IMR-90 (cell line): ENCODE measurements at regions not wholly inside any gene's neighbourhood (a gene's known extent, or its start where the extent isn't known, plus 50 kb on each side); places are given as distances from the start of the nearest gene placed in this dataset.

Experiments used
- ATAC-seq: fragments of 200-7000 bp; cut with Tn5 transposase; 2 replicates; pipeline ENCODE4 v1.9.1; 2020; ENCODE audit warnings: low read depth, mild to moderate bottlenecking, moderate library complexity
- BruUV-seq: library from RNA; stranded (reverse); fragments of 400-500 nt; replicated peaks from 2 replicates; lab custom pipeline; 2021; lab: Mats Ljungman, UMichigan
- CTCF ChIA-PET: fragments of 300-600 bp; formaldehyde crosslinking; extraction: SDS; loops from one replicate; lab custom pipeline; 2021; ENCODE audit warnings: antibody characterized with exemption; lab: Yijun Ruan, JAX
- POLR2A ChIA-PET: fragments of 300-600 bp; sonication (Branson Sonifier 250); formaldehyde crosslinking; loops from one replicate; lab custom pipeline; 2022; ENCODE audit warnings: antibody characterized with exemption; ENCODE audit not compliant: unreplicated experiment; lab: Charles Lee
- DNase-seq: peaks from one replicate; pipeline ENCODE4 v3.0.0; 2013
- H2AFZ ChIP-seq: replicated peaks from 2 replicates; pipeline ENCODE3; 2013; ENCODE audit warnings: low read length, mild to moderate bottlenecking; ENCODE audit not compliant: poor library complexity
- H2AK5ac ChIP-seq: 2 replicates; pipeline ENCODE4 v1.6.1; 2013; ENCODE audit warnings: low read depth, low read length, inconsistent platforms
- H2AK9ac ChIP-seq: replicated peaks from 2 replicates; pipeline ENCODE3; 2013; ENCODE audit warnings: mild to moderate bottlenecking, low read depth, low read length, moderate library complexity; ENCODE audit not compliant: poor library complexity
- H2BK120ac ChIP-seq: 2 replicates; pipeline ENCODE4 v1.6.1; 2013; ENCODE audit warnings: low read depth, low read length, inconsistent platforms
- H2BK15ac ChIP-seq: 3 replicates; pipeline ENCODE4 v1.6.1; 2013; ENCODE audit warnings: low read depth, low read length, inconsistent platforms
- H2BK20ac ChIP-seq: 2 replicates; pipeline ENCODE4 v1.6.1; 2013; ENCODE audit warnings: low read depth, mild to moderate bottlenecking, inconsistent platforms, low read length, moderate library complexity
- H2BK5ac ChIP-seq: 2 replicates; pipeline ENCODE4 v1.6.1; 2013; ENCODE audit warnings: mild to moderate bottlenecking, low read depth, low read length, inconsistent platforms; ENCODE audit not compliant: poor library complexity, severe bottlenecking
- H3K14ac ChIP-seq: replicated peaks from 2 replicates; pipeline ENCODE4 v1.6.1; 2013; ENCODE audit warnings: low read depth, low read length, inconsistent platforms
- H3K18ac ChIP-seq: 2 replicates; pipeline ENCODE4 v1.6.1; 2013; ENCODE audit warnings: low read depth, low read length, control low read depth
- H3K23ac ChIP-seq: 2 replicates; pipeline ENCODE4 v1.6.1; 2013; ENCODE audit warnings: low read depth, low read length, inconsistent platforms
- H3K27ac ChIP-seq: 2 replicates; pipeline ENCODE4 v1.5.1; 2013; ENCODE audit warnings: mild to moderate bottlenecking, control low read depth, low read length; ENCODE audit not compliant: insufficient read depth
- H3K27me3 ChIP-seq: 2 replicates; pipeline ENCODE4 v1.6.1; 2013; ENCODE audit warnings: low read length; ENCODE audit not compliant: control insufficient read depth, insufficient read depth
- H3K36me3 ChIP-seq: 2 replicates; pipeline ENCODE4 v1.6.1; 2013; ENCODE audit warnings: low read length, mixed read lengths; ENCODE audit not compliant: control insufficient read depth, insufficient read depth
- H3K4ac ChIP-seq: 2 replicates; pipeline ENCODE4 v1.6.1; 2013; ENCODE audit warnings: low read depth, low read length, inconsistent platforms
- H3K4me1 ChIP-seq: 2 replicates; pipeline ENCODE4 v1.6.1; 2013; ENCODE audit warnings: low read length, mixed read lengths; ENCODE audit not compliant: control insufficient read depth, insufficient read depth
- H3K4me2 ChIP-seq: 2 replicates; pipeline ENCODE4 v1.6.1; 2013; ENCODE audit warnings: low read depth, mild to moderate bottlenecking, control low read depth, low read length, moderate library complexity
- H3K4me3 ChIP-seq: 2 replicates; pipeline ENCODE4 v1.5.1; 2013; ENCODE audit warnings: low read depth, mild to moderate bottlenecking, control low read depth, low read length, moderate library complexity; ENCODE audit not compliant: insufficient read depth
- H3K56ac ChIP-seq: 2 replicates; pipeline ENCODE4 v1.6.1; 2013; ENCODE audit warnings: low read length, inconsistent platforms; ENCODE audit not compliant: insufficient read depth; ENCODE audit errors: extremely low read depth
- H3K79me1 ChIP-seq, 2 experiments: 2 replicates each; pipeline ENCODE4 v1.6.1; 2013; ENCODE audit warnings: low read length in 2 of 2, inconsistent platforms in 1 of 2, low read depth in 1 of 2
- H3K9ac ChIP-seq: 2 replicates; pipeline ENCODE4 v1.6.1; 2013; ENCODE audit warnings: low read depth, low read length, control low read depth
- H3K9me1 ChIP-seq: 2 replicates; pipeline ENCODE4 v1.6.1; 2013; ENCODE audit warnings: low read length, inconsistent platforms; ENCODE audit not compliant: insufficient read depth
- H3K9me3 ChIP-seq: 2 replicates; pipeline ENCODE4 v1.6.1; 2013; ENCODE audit warnings: low read length; ENCODE audit not compliant: control insufficient read depth, insufficient read depth
- H4K20me1 ChIP-seq: 2 replicates; pipeline ENCODE4 v1.6.1; 2013; ENCODE audit warnings: low read length, inconsistent platforms; ENCODE audit not compliant: insufficient read depth
- H4K5ac ChIP-seq: 2 replicates; pipeline ENCODE4 v1.6.1; 2013; ENCODE audit warnings: mild to moderate bottlenecking, low read depth, low read length, control low read depth
- H4K8ac ChIP-seq, 2 experiments: 2 replicates each; pipeline ENCODE4 v1.6.1; 2013; ENCODE audit warnings: low read depth in 2 of 2, low read length in 2 of 2, control low read depth in 1 of 2, inconsistent platforms in 1 of 2
- H4K91ac ChIP-seq: 2 replicates; pipeline ENCODE4 v1.6.1; 2013; ENCODE audit warnings: low read depth, low read length, inconsistent platforms; ENCODE audit not compliant: insufficient read depth
- BHLHE40 ChIP-seq: fragments of 150-350 bp; IDR thresholded peaks from 2 replicates; pipeline ENCODE4 v1.6.1; 2016; ENCODE audit warnings: mild to moderate bottlenecking, low read depth, low read length
- CEBPB ChIP-seq: IDR thresholded peaks from 2 replicates; pipeline ENCODE4 v1.6.1; 2012; ENCODE audit warnings: low read depth, low read length, improper control_type of control experiment
- CTCF ChIP-seq: conservative IDR thresholded peaks from 2 replicates; pipeline ENCODE4 v1.5.1; 2012; ENCODE audit warnings: mild to moderate bottlenecking, low read depth, low read length, improper control_type of control experiment
- ELK1 ChIP-seq: fragments of 150-350 bp; IDR thresholded peaks from 2 replicates; pipeline ENCODE4 v1.6.1; 2016; ENCODE audit warnings: low read depth, mild to moderate bottlenecking, low read length, moderate library complexity, borderline replicate concordance
- FOS ChIP-seq: fragments of 150-350 bp; IDR thresholded peaks from 2 replicates; pipeline ENCODE4 v1.6.1; 2016; ENCODE audit warnings: low read depth, low read length
- MAFK ChIP-seq: IDR thresholded peaks from 2 replicates; pipeline ENCODE4 v1.6.1; 2012; ENCODE audit warnings: low read depth, low read length, improper control_type of control experiment
- MAZ ChIP-seq: IDR thresholded peaks from 2 replicates; pipeline ENCODE4 v1.6.1; 2012; ENCODE audit warnings: low read depth, mild to moderate bottlenecking, low read length, improper control_type of control experiment, moderate library complexity, borderline replicate concordance
- NFE2L2 ChIP-seq: fragments of 150-350 bp; IDR thresholded peaks from 2 replicates; pipeline ENCODE4 v1.6.1; 2016; ENCODE audit warnings: low read depth, mild to moderate bottlenecking, low read length
- POLR2A ChIP-seq: IDR thresholded peaks from 2 replicates; pipeline ENCODE4 v1.6.1; 2012; ENCODE audit warnings: mild to moderate bottlenecking, low read depth, low read length
- RAD21 ChIP-seq: IDR thresholded peaks from 2 replicates; pipeline ENCODE4 v1.6.1; 2012; ENCODE audit warnings: low read length, improper control_type of control experiment
- RCOR1 ChIP-seq: IDR thresholded peaks from 2 replicates; pipeline ENCODE4 v1.6.1; 2012; ENCODE audit warnings: mild to moderate bottlenecking, low read length, improper control_type of control experiment; ENCODE audit not compliant: insufficient replicate concordance
- RFX5 ChIP-seq: IDR thresholded peaks from 2 replicates; pipeline ENCODE4 v1.8.0; 2012; ENCODE audit warnings: low read depth, mild to moderate bottlenecking, low read length, moderate library complexity
- SMC3 ChIP-seq: fragments of 150-350 bp; IDR thresholded peaks from 2 replicates; pipeline ENCODE4 v1.6.1; 2016; ENCODE audit warnings: low read depth, mild to moderate bottlenecking, antibody characterized with exemption, low read length, moderate library complexity
- USF2 ChIP-seq: fragments of 150-350 bp; IDR thresholded peaks from 2 replicates; pipeline ENCODE4 v1.6.1; 2017; ENCODE audit warnings: mild to moderate bottlenecking, antibody characterized with exemption, low read length, low read depth
- WGBS, 2 experiments: methylation state at CpG; one replicate each; pipeline versions ENCODE4 v1.1.5 to v1.1.7; 2013; ENCODE audit warnings: missing lambda C conversion rate in 2 of 2; ENCODE audit not compliant: insufficient read length in 1 of 2; ENCODE audit errors: extremely low coverage in 2 of 2; 5-methylcytosine and 5-hydroxymethylcytosine counted together
- dilution Hi-C: fragments of 300-500 bp; cut with HindIII; formaldehyde crosslinking; loops from one replicate; pipeline ENCODE4 v1.14.3; 2018; ENCODE audit warnings: low sequenced_read_pairs; ENCODE audit not compliant: unreplicated experiment
- in situ Hi-C: fragments of 300-500 bp; cut with MboI; formaldehyde crosslinking; loops from 3 replicates; pipeline ENCODE4 v1.14.3; 2019; ENCODE audit warnings: low sequenced_read_pairs, inconsistent platforms, mixed read lengths
- intact Hi-C: fragments of 100-400 bp; cut with micrococcal nuclease; formaldehyde crosslinking; loops from 2 replicates; pipeline ENCODE4 v1.10.0; 2022

- H3K36me3 ChIP-seq: no peaks in the 10 kb centered on the region
- no peaks in the 10 kb centered on the region for H3K79me1 ChIP-seq
- no peak overlapping the region for H4K8ac ChIP-seq
- dilution Hi-C loops (no loop called here), in situ Hi-C loops (no loop called here), intact Hi-C loops (no loop called here)
- H3K18ac ChIP-seq: no peak overlapping the region
- H4K5ac ChIP-seq: no peak overlapping the region
- CTCF ChIA-PET: no interaction called here
- no peak overlapping the region for H3K14ac ChIP-seq
- no peak overlapping the region for H2AK9ac ChIP-seq
- TF ChIP-seq USF2 (no peak), CTCF (no peak), CEBPB (no peak), BHLHE40 (no peak), MAZ (no peak), ELK1 (no peak), RAD21 (no peak), SMC3 (no peak), RFX5 (no peak), NFE2L2 (no peak), FOS (no peak), POLR2A (no peak), MAFK (no peak), RCOR1 (no peak)
- 0 out of 2 replicates have a peak, but pooled peaks cover 7% of the 10 kb centered on the region for H3K9me3 ChIP-seq
- WGBS, 2 experiments: no CpG with 5 or more reads among the region's 2 CpGs
- H3K9me1 ChIP-seq: no peaks in the 10 kb centered on the region
- H2BK15ac ChIP-seq: no peak overlapping the region
- H3K23ac ChIP-seq: no peak overlapping the region
- no peaks in the 10 kb centered on the region for H3K27me3 ChIP-seq
- no peak overlapping the region for H2AK5ac ChIP-seq
- no TSS peak for BruUV-seq
- H4K20me1 ChIP-seq: no peaks in the 10 kb centered on the region
- no peak overlapping the region for H2BK120ac ChIP-seq
- no peak overlapping the region for H3K27ac ChIP-seq
- no peak for DNase-seq
- H2BK20ac ChIP-seq: no peak overlapping the region
- ATAC-seq: no peak
- H2AFZ ChIP-seq: no peak overlapping the region
- H4K91ac ChIP-seq: no peak overlapping the region
- POLR2A ChIA-PET: no interaction called here
- H3K4me3 ChIP-seq: no peak overlapping the region
- H3K9ac ChIP-seq: no peak overlapping the region
- no peak overlapping the region for H2BK5ac ChIP-seq
- H3K56ac ChIP-seq: no peak overlapping the region
- H3K4me1 ChIP-seq: no peaks in the 10 kb centered on the region
- H3K4ac ChIP-seq: no peak overlapping the region
- no peak overlapping the region for H3K4me2 ChIP-seq
Measured at GRCh38 chr10:56927701-56928100, 566.6 kb upstream of the ZWINT start.
